ENCODE measurements at regions not wholly inside any gene's neighbourhood (a gene's known extent, or its start where the extent isn't known, plus 50 kb on each side); places are given as distances from the start of the nearest gene placed in this dataset. TPM values are rescaled to one million over a fixed set of nuclear protein-coding genes. Genes with fewer than 3 reads are reported as not detected.
"Not testable (repeated sequence)": the region's sequence is repeated elsewhere in the genome, so short reads cannot be mapped to it uniquely, and the experiment has no call there.

GRCh38 chr7:32648408-32649156 lies 153.3 kb downstream of the AVL9 start:
- H3K9me3 Mint-ChIP-seq: peaks cover 0 to 20% (median 4%) of the 10 kb centered on the region in 9 donors
- peaks cover 0 to 5% (median 0%) of the 10 kb centered on the region in 3 donors for H3K36me3 Mint-ChIP-seq
- no peak overlapping the region for H3K4me3 Mint-ChIP-seq
- ATAC-seq (no peak), DNase-seq (no peak)
- POLR2A ChIA-PET: no interaction called here
- no peak overlapping the region for H3K27ac Mint-ChIP-seq
- H3K27me3 Mint-ChIP-seq: peaks cover 3 to 45% (median 22%) of the 10 kb centered on the region in 5 donors
- H3K4me1 Mint-ChIP-seq: no peaks in the 10 kb centered on the region

- H3K4me1 Mint-ChIP-seq, H3K4me3 Mint-ChIP-seq, ATAC-seq, POLR2A ChIA-PET, DNase-seq, H3K27ac Mint-ChIP-seq, H3K36me3 Mint-ChIP-seq: not testable (repeated sequence)
- Mint-ChIP-seq H3K9me3 (peaks cover 0 to 19% (median 5%) of the 10 kb centered on the region in 9 donors), H3K27me3 (peaks cover 3 to 44% (median 27%) of the 10 kb centered on the region in 5 donors)
Observed at GRCh38 chr7:32645255-32645654, 150.0 kb downstream of the AVL9 start.

- Mint-ChIP-seq H3K4me1 (peaks cover 0 to 11% (median 6%) of the 10 kb centered on the region in 4 donors), H3K4me3 (no peak overlapping the region), H3K36me3 (peaks cover 0 to 9% (median 0%) of the 10 kb centered on the region in 3 donors), H3K27me3 (peaks cover 0 to 24% (median 15%) of the 10 kb centered on the region in 5 donors), H3K27ac (no peak overlapping the region), H3K9me3 (peaks cover 0 to 4% (median 0%) of the 10 kb centered on the region in 9 donors)
- DNase-seq (no peak), ATAC-seq (no peak)
- POLR2A ChIA-PET: no interaction called here
Observed at GRCh38 chr7:32643194-32643593, 147.9 kb downstream of the AVL9 start.

DNA sequence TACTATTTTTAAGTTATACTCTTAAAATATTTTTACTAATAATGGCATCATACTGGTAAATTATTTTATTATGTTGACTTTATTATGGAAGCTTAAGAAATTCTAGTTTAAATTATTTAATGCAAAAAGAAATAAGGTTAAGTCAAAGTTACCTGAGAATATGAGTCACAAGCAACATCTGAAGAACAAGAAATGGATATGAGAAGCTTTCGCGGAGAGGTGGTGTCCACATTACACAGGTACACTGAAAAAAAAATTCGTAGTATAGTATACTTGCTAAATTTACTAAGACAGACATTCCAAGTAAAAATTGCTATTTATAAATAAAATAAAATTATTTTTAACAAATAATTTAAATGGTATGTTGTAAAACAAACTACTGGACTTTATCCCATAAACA lies 143.8 kb downstream of the AVL9 start:
- DNase-seq: no peak
- Mint-ChIP-seq H3K4me3 (no peak overlapping the region), H3K27ac (peak overlapping the region in 1 of 10 donors; percentile 5), H3K27me3 (peaks cover 0 to 10% (median 8%) of the 10 kb centered on the region in 5 donors), H3K9me3 (peaks cover 0 to 4% (median 0%) of the 10 kb centered on the region in 9 donors), H3K36me3 (peaks cover 0 to 9% (median 0%) of the 10 kb centered on the region in 3 donors), H3K4me1 (peaks cover 0 to 24% (median 7%) of the 10 kb centered on the region in 4 donors)
- POLR2A ChIA-PET: no interaction called here
- no peak for ATAC-seq

DNA sequence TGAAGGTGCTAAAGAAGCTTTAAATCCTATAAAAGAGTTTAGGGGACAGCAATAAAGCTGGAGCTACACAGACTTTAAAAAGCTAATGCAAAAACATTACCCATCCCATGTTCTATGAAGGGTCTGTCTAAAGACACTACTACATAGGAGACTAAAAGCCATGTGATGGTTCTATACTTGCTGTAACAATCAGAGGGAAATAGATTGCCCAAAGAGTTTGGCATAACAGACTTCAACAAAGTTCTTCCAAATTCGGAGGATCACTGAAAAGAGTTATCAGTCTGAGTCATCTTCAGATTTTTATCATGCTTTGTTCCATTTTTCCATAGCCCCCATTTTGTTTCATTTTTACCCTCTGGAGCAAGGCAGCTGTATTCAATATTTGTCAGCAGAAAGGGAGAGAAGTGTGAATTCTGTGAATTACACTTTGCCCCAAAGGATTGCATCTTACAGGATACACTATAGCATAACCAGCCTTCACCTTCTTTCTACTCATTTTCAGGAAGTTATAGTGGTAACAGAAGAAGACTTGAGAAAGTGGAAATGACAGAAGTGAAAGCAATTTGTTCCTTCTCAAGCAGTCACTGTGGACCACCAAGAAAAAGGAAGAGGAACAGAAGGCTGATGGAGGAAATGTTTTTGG lies 143.3 kb downstream of the AVL9 start:
- DNase-seq, H3K4me3 Mint-ChIP-seq, H3K27me3 Mint-ChIP-seq, ATAC-seq, H3K36me3 Mint-ChIP-seq, H3K9me3 Mint-ChIP-seq, POLR2A ChIA-PET: not testable (repeated sequence)
- H3K4me1 Mint-ChIP-seq: peaks cover 0 to 24% (median 7%) of the 10 kb centered on the region in 4 donors
- peak overlapping the region in 1 of 10 donors; percentile 5 for H3K27ac Mint-ChIP-seq

Small RNA genes in the stretch of these regions (microRNA-seq; reads per million reads assigned to microRNA genes)
- gene MIR550A2 (ENCODE audit: borderline microRNAs expressed) (not detected), gene MIR550B2 (ENCODE audit: borderline microRNAs expressed) (not detected)

Data from naive thymus-derived CD8-positive, alpha-beta T cell (primary cell).